ENCODE measurements at regions not wholly inside any gene's neighbourhood (a gene's known extent, or its start where the extent isn't known, plus 50 kb on each side); places are given as distances from the start of the nearest gene placed in this dataset.

DNA sequence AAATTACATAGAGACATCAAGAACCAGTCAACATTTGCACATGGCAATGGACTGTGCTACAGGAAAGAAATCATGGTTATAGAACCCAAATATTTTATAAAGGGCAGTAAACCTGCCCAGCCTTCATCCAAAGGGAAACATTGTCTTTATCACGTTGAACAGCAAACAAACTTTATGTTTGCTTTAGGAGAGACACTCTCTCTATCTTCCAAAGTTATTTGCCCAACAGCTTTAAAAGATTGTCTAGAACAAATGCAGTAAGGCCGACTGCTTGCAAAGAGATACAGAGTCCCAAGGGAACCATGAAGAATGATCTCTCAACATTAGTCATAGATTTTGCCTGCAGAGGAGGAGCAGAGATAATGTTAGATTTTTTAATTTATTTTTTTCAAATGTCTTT lies 1323.5 kb upstream of the SLC10A2 start:
- H2AK9ac ChIP-seq (replicated peaks; ENCODE audit: low read depth, low read length, poor library complexity), result no peak overlapping the region
- no peak overlapping the region for H4K91ac ChIP-seq (ENCODE audit: insufficient read depth, low read depth, low read length)
- no peak overlapping the region for H3K23ac ChIP-seq (ENCODE audit: low read depth, low read length)
- no peaks in the 10 kb centered on the region for H3K27me3 ChIP-seq (ENCODE audit: control insufficient read depth, insufficient read depth, low read length)
- H3K79me1 ChIP-seq (ENCODE audit: low read depth in 1 of 2, low read length in 2 of 2), result no peaks in the 10 kb centered on the region
- dilution Hi-C loops (cut with HindIII; ENCODE audit: low sequenced_read_pairs, unreplicated experiment), result no loop called here
- TF ChIP-seq MAZ (IDR thresholded peaks at IDR 0.05; ENCODE audit: borderline replicate concordance, low read depth, low read length) (no peak), NFE2L2 (IDR thresholded peaks at IDR 0.05; ENCODE audit: low read depth, low read length) (no peak), RCOR1 (IDR thresholded peaks at IDR 0.05; ENCODE audit: insufficient replicate concordance, low read length) (no peak), POLR2A (IDR thresholded peaks at IDR 0.05; ENCODE audit: low read depth, low read length) (no peak), MAFK (IDR thresholded peaks at IDR 0.05; ENCODE audit: low read depth, low read length) (no peak), RFX5 (IDR thresholded peaks at IDR 0.05; ENCODE audit: low read depth, low read length) (no peak), FOS (IDR thresholded peaks at IDR 0.05; ENCODE audit: low read depth, low read length) (no peak), BHLHE40 (IDR thresholded peaks at IDR 0.05; ENCODE audit: low read depth, low read length) (no peak), CHD1 (IDR thresholded peaks at IDR 0.05; ENCODE audit: low read depth, low read length) (no peak), SMC3 (IDR thresholded peaks at IDR 0.05; ENCODE audit: low read depth, low read length) (no peak), RAD21 (IDR thresholded peaks at IDR 0.05; ENCODE audit: low read length) (no peak), CEBPB (IDR thresholded peaks at IDR 0.05; ENCODE audit: low read depth, low read length) (no peak), MXI1 (IDR thresholded peaks at IDR 0.05; ENCODE audit: borderline replicate concordance, low read depth, low read length) (no peak)
- TF ChIP-seq, protein P1, sequence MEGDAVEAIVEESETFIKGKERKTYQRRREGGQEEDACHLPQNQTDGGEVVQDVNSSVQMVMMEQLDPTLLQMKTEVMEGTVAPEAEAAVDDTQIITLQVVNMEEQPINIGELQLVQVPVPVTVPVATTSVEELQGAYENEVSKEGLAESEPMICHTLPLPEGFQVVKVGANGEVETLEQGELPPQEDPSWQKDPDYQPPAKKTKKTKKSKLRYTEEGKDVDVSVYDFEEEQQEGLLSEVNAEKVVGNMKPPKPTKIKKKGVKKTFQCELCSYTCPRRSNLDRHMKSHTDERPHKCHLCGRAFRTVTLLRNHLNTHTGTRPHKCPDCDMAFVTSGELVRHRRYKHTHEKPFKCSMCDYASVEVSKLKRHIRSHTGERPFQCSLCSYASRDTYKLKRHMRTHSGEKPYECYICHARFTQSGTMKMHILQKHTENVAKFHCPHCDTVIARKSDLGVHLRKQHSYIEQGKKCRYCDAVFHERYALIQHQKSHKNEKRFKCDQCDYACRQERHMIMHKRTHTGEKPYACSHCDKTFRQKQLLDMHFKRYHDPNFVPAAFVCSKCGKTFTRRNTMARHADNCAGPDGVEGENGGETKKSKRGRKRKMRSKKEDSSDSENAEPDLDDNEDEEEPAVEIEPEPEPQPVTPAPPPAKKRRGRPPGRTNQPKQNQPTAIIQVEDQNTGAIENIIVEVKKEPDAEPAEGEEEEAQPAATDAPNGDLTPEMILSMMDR (conservative IDR thresholded peaks at IDR 0.05; ENCODE audit: low read depth, low read length), result no peak
- TF ChIP-seq, protein P2, sequence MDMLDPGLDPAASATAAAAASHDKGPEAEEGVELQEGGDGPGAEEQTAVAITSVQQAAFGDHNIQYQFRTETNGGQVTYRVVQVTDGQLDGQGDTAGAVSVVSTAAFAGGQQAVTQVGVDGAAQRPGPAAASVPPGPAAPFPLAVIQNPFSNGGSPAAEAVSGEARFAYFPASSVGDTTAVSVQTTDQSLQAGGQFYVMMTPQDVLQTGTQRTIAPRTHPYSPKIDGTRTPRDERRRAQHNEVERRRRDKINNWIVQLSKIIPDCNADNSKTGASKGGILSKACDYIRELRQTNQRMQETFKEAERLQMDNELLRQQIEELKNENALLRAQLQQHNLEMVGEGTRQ (IDR thresholded peaks at IDR 0.05; ENCODE audit: low read depth, low read length), result no peak
- TF ChIP-seq, protein P3, sequence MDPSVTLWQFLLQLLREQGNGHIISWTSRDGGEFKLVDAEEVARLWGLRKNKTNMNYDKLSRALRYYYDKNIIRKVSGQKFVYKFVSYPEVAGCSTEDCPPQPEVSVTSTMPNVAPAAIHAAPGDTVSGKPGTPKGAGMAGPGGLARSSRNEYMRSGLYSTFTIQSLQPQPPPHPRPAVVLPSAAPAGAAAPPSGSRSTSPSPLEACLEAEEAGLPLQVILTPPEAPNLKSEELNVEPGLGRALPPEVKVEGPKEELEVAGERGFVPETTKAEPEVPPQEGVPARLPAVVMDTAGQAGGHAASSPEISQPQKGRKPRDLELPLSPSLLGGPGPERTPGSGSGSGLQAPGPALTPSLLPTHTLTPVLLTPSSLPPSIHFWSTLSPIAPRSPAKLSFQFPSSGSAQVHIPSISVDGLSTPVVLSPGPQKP (IDR thresholded peaks at IDR 0.05; ENCODE audit: borderline replicate concordance, low read depth, low read length), result no peak
- no peak overlapping the region for H2BK5ac ChIP-seq (ENCODE audit: low read depth, low read length, poor library complexity, severe bottlenecking)
- BruUV-seq (replicated peaks), result no TSS peak
- H3K14ac ChIP-seq (replicated peaks; ENCODE audit: low read depth, low read length), result no peak overlapping the region
- H4K8ac ChIP-seq (ENCODE audit: low read depth in 2 of 2, low read length in 2 of 2), result no peak overlapping the region
- H3K4ac ChIP-seq (ENCODE audit: low read depth, low read length), result no peak overlapping the region
- POLR2A ChIA-PET (ENCODE audit: unreplicated experiment), result no interaction called here
- WGBS, 2 experiments (ENCODE audit: extremely low coverage in 2 of 2, insufficient read length in 1 of 2), result 40% methylated on average over 1 of the region's 2 CpGs; no CpG with 5 or more reads in 1 of the 2 experiments
- H2AFZ ChIP-seq (replicated peaks; ENCODE audit: low read length, poor library complexity), result no peak overlapping the region
- H2BK20ac ChIP-seq (ENCODE audit: low read depth, low read length), result no peak overlapping the region
- no peak overlapping the region for H3K56ac ChIP-seq (ENCODE audit: extremely low read depth, insufficient read depth, low read length)
- no peaks in the 10 kb centered on the region for H3K36me3 ChIP-seq (ENCODE audit: control insufficient read depth, insufficient read depth, low read length)
- intact Hi-C loops (cut with micrococcal nuclease), result no loop called here
- H4K5ac ChIP-seq (ENCODE audit: low read depth, low read length), result no peak overlapping the region
- H2AK5ac ChIP-seq (ENCODE audit: low read depth, low read length), result no peak overlapping the region
- H2BK15ac ChIP-seq (ENCODE audit: low read depth, low read length), result no peak overlapping the region
- H3K4me1 ChIP-seq (ENCODE audit: control insufficient read depth, insufficient read depth, low read length), result no peaks in the 10 kb centered on the region
- in situ Hi-C loops (cut with MboI; ENCODE audit: low sequenced_read_pairs), result no loop called here
- no peak overlapping the region for H3K27ac ChIP-seq (ENCODE audit: insufficient read depth, low read length)
- no peaks in the 10 kb centered on the region for H3K9me1 ChIP-seq (ENCODE audit: insufficient read depth, low read length)
- CTCF ChIA-PET, result interaction anchor here (0.6 kb wide), 1 partner anchor 15 kb away, joined by 3 read pairs; no protein-coding TSS in a partner anchor
- no peak overlapping the region for H3K18ac ChIP-seq (ENCODE audit: low read depth, low read length)
- no peak overlapping the region for H2BK120ac ChIP-seq (ENCODE audit: low read depth, low read length)
- no peaks in the 10 kb centered on the region for H4K20me1 ChIP-seq (ENCODE audit: insufficient read depth, low read length)
- H3K4me2 ChIP-seq (ENCODE audit: low read depth, low read length), result no peak overlapping the region
- H3K4me3 ChIP-seq (ENCODE audit: insufficient read depth, low read depth, low read length), result no peak overlapping the region
- H3K9me3 ChIP-seq (ENCODE audit: control insufficient read depth, insufficient read depth, low read length), result no peaks in the 10 kb centered on the region
- no peak for DNase-seq
- ATAC-seq (ENCODE audit: low read depth), result no peak; the same call in 1 of the 2 replicates
- no peak overlapping the region for H3K9ac ChIP-seq (ENCODE audit: low read depth, low read length)

All from IMR-90 (cell line).